Smooth muscle cell (in vitro differentiated cells): ENCODE measurements at regions not wholly inside any gene's neighbourhood (a gene's known extent, or its start where the extent isn't known, plus 50 kb on each side); places are given as distances from the start of the nearest gene placed in this dataset.

Source experiments
- DNase-seq: peaks from one replicate; lab custom pipeline; 2025; ENCODE audit not compliant: unreplicated experiment; lab: John Stamatoyannopoulos, UW
- H2AFZ ChIP-seq: fragments of 200-600 bp; sonication (generic); 2 replicates; pipeline ENCODE4 v1.6.0; 2016; ENCODE audit warnings: antibody characterized with exemption, low read depth, mild to moderate bottlenecking
- H3F3A ChIP-seq: fragments of 200-600 bp; sonication (generic); 2 replicates; pipeline ENCODE4 v1.6.0; 2017; ENCODE audit warnings: antibody characterized with exemption, low read depth
- H3K27ac ChIP-seq: fragments of 200-600 bp; sonication (generic); 2 replicates; pipeline ENCODE4 v1.5.1; 2016; ENCODE audit warnings: low read depth, mild to moderate bottlenecking
- H3K27me3 ChIP-seq: fragments of 200-600 bp; sonication (generic); 2 replicates; pipeline ENCODE4 v1.6.1; 2016; ENCODE audit warnings: low read depth, mild to moderate bottlenecking
- H3K36me3 ChIP-seq: fragments of 200-600 bp; sonication (generic); 2 replicates; pipeline ENCODE4 v1.5.1; 2016; ENCODE audit warnings: low read depth
- H3K4me1 ChIP-seq: fragments of 200-600 bp; sonication (generic); 2 replicates; pipeline ENCODE4 v1.5.1; 2016; ENCODE audit warnings: low read depth
- H3K4me2 ChIP-seq: fragments of 200-600 bp; sonication (generic); 2 replicates; pipeline ENCODE4 v1.6.0; 2016; ENCODE audit warnings: mild to moderate bottlenecking
- H3K4me3 ChIP-seq: fragments of 200-600 bp; sonication (generic); 2 replicates; pipeline ENCODE4 v1.5.1; 2016; ENCODE audit warnings: mild to moderate bottlenecking
- H3K79me2 ChIP-seq: fragments of 200-600 bp; sonication (generic); 2 replicates; pipeline ENCODE4 v1.6.0; 2016; ENCODE audit warnings: low read depth, mild to moderate bottlenecking
- H3K9ac ChIP-seq: fragments of 200-600 bp; sonication (generic); 2 replicates; pipeline ENCODE4 v1.6.0; 2016; ENCODE audit warnings: low read depth
- H3K9me3 ChIP-seq: fragments of 200-600 bp; sonication (generic); replicated peaks from 2 replicates; pipeline ENCODE4 v1.5.1; 2016; ENCODE audit warnings: low read depth
- H4K20me1 ChIP-seq: fragments of 200-600 bp; sonication (generic); 2 replicates; pipeline ENCODE4 v1.6.0; 2016; ENCODE audit warnings: low read depth
- CTCF ChIP-seq: fragments of 200-600 bp; sonication (generic); IDR thresholded peaks from 2 replicates; pipeline ENCODE4 v1.5.1; 2017; ENCODE audit warnings: borderline replicate concordance, mild to moderate bottlenecking, antibody characterized with exemption; ENCODE audit not compliant: insufficient read depth, poor library complexity, severe bottlenecking
- WGBS: methylation state at CpG from one replicate; pipeline ENCODE4 v1.1.7; 2016; ENCODE audit warnings: low lambda C conversion rate; 5-methylcytosine and 5-hydroxymethylcytosine counted together

DNA sequence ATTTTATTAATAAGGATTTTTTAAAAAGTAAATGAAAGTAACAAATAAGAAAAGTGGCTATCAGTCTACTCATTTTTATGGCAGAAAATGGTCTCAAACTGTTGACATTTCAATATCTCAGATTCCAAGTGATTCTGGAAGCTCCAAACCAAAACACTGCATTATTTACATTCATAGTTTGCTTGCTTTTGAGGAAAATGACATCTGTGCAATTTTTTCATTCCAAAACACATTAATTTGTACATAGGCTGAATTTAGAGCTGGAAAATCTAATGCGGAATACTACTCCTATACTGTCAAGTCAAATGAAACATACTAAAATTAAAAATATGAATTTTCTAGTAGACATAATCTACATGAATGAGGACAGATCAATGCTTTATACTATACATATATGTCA is 1047.6 kb downstream of the CDH9 start:
- Histone ChIP-seq H3K79me2 (no peaks in the 10 kb centered on the region), H4K20me1 (no peaks in the 10 kb centered on the region), H3F3A (no peaks in the 10 kb centered on the region), H3K4me3 (no peak overlapping the region), H3K4me1 (no peaks in the 10 kb centered on the region), H3K36me3 (no peaks in the 10 kb centered on the region), H3K9me3 (no peaks in the 10 kb centered on the region), H3K4me2 (no peak overlapping the region), H3K27me3 (no peaks in the 10 kb centered on the region), H3K27ac (no peak overlapping the region), H3K9ac (no peak overlapping the region), H2AFZ (no peak overlapping the region)
- 97% methylated on average over 1 of the region's 1 CpG for WGBS
- no peak for DNase-seq
- TF ChIP-seq CTCF, result no peak

DNA sequence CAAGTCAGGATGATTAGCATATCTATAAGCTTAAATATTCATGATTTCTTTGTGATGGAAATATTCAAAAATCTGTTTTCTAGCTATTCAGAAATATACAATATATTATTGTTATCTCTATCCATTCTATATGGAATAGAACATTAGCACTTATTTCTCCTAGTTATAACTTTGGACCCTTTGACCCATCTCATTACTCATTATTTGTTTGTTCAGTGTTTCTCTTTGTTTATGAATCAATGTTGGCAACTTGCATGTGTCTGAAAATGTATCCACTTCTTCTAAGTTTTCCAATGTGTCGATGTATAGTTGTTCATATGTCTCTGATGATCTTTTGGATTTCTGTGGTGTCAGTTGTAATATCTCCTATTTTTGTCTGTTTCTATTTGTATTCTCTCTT is 1059.3 kb downstream of the CDH9 start:
- no peak overlapping the region for H3K4me3 ChIP-seq
- DNase-seq, result no peak
- no peak for TF ChIP-seq CTCF
- no peaks in the 10 kb centered on the region for H3K79me2 ChIP-seq
- H3K36me3 ChIP-seq, result no peaks in the 10 kb centered on the region
- H3K4me1 ChIP-seq, result no peaks in the 10 kb centered on the region
- no peaks in the 10 kb centered on the region for H3K27me3 ChIP-seq
- no peaks in the 10 kb centered on the region for H3K9me3 ChIP-seq
- no peak overlapping the region for H3K27ac ChIP-seq
- no peaks in the 10 kb centered on the region for H4K20me1 ChIP-seq
- WGBS, result 89% methylated on average over 1 of the region's 1 CpG
- H3K4me2 ChIP-seq, result no peak overlapping the region
- no peak overlapping the region for H3K9ac ChIP-seq
- no peak overlapping the region for H2AFZ ChIP-seq
- no peaks in the 10 kb centered on the region for H3F3A ChIP-seq

DNA sequence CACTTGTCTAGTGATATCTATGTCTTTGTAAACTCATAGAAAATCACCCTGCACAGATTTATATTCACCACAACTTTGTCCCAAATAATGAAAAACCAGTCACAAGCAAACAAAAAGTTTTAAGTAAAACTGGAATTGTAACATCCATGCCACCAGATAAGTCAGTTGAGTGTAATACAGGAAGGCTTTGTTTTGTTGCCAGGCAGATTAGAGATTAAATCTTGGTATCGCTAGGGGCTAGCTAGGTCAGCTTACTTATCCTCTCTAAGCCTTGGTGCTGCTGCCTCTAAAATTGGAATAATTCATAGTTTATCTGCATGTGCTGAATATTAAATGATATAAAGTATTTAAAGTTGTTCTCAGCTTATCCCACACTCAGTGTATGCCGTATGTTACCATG is 1062.5 kb downstream of the CDH9 start:
- H3F3A ChIP-seq, result no peaks in the 10 kb centered on the region
- H3K4me2 ChIP-seq, result no peak overlapping the region
- H3K36me3 ChIP-seq, result no peaks in the 10 kb centered on the region
- H3K9me3 ChIP-seq, result no peaks in the 10 kb centered on the region
- H3K27me3 ChIP-seq, result no peaks in the 10 kb centered on the region
- H3K9ac ChIP-seq, result no peak overlapping the region
- H2AFZ ChIP-seq, result no peak overlapping the region
- no peak overlapping the region for H3K27ac ChIP-seq
- no peak for DNase-seq
- no peaks in the 10 kb centered on the region for H3K4me1 ChIP-seq
- no peaks in the 10 kb centered on the region for H3K79me2 ChIP-seq
- no peak overlapping the region for H3K4me3 ChIP-seq
- 71% methylated on average over 2 of the region's 2 CpGs for WGBS
- H4K20me1 ChIP-seq, result no peaks in the 10 kb centered on the region
- TF ChIP-seq CTCF, result no peak

DNA sequence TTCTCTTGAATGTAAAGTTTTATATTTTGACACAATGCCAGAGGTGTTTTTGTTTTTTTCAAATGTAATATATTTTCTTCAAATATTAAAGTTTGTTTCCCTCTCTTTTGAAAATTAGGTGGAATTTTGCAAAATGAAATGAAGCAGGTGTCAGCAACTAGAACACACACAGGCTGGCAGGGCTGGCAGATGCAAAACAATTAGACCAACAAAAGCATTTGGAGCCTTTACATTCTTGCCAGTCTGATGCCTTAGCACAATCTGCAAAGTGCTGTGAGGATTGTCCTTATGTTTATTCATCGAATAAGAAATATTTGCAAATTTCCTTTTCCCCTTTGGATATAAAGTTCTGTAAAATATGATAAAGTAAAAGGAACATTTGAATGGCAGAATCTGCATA is 1063.9 kb downstream of the CDH9 start:
- 89% methylated on average over 1 of the region's 1 CpG for WGBS
- TF ChIP-seq CTCF, result no peak
- H3K27ac ChIP-seq, result no peak overlapping the region
- no peaks in the 10 kb centered on the region for H3K4me1 ChIP-seq
- no peak for DNase-seq
- no peaks in the 10 kb centered on the region for H4K20me1 ChIP-seq
- H3K79me2 ChIP-seq, result no peaks in the 10 kb centered on the region
- no peak overlapping the region for H3K9ac ChIP-seq
- H3K36me3 ChIP-seq, result no peaks in the 10 kb centered on the region
- H3K27me3 ChIP-seq, result no peaks in the 10 kb centered on the region
- no peaks in the 10 kb centered on the region for H3K9me3 ChIP-seq
- H2AFZ ChIP-seq, result no peak overlapping the region
- H3K4me2 ChIP-seq, result no peak overlapping the region
- H3K4me3 ChIP-seq, result no peak overlapping the region
- H3F3A ChIP-seq, result no peaks in the 10 kb centered on the region
